Tibial artery (tissue), 4 donors: ENCODE measurements at regions not wholly inside any gene's neighbourhood (a gene's known extent, or its start where the extent isn't known, plus 50 kb on each side); places are given as distances from the start of the nearest gene placed in this dataset.

Source experiments
- DNase-seq, 2 donors: peaks; one replicate each; pipeline ENCODE4 v3.0.0-alpha.2; 2019
- H3K27ac ChIP-seq, 2 donors: fragments of 200-600 bp; sonication (generic) in 1 of 2; 1 replicate in 1 of 2; 2 replicates in 1 of 2; pipeline ENCODE4 v1.5.1; 2018 to 2019; ENCODE audit warnings: mild to moderate bottlenecking in 1 of 2
- H3K27me3 ChIP-seq, 2 donors: fragments of 200-600 bp; sonication (generic) in 1 of 2; one replicate each; pipeline versions ENCODE4 v1.5.1 to v1.6.0; 2016 to 2019
- H3K36me3 ChIP-seq, 3 donors: fragments of 200-600 bp; sonication (generic) in 2 of 3; one replicate each; pipeline ENCODE4 v1.5.1; 2016 to 2019; ENCODE audit warnings: mild to moderate bottlenecking in 2 of 3
- H3K4me1 ChIP-seq, 4 donors: fragments of 200-600 bp; sonication (generic) in 2 of 4; 1 replicate in 3 of 4; 2 replicates in 1 of 4; pipeline ENCODE4 v1.5.1; 2016 to 2019
- H3K4me3 ChIP-seq, 2 donors: fragments of 200-600 bp; sonication (generic) in 1 of 2; 1 replicate in 1 of 2; 2 replicates in 1 of 2; pipeline ENCODE4 v1.5.1; 2018 to 2019; ENCODE audit warnings: mild to moderate bottlenecking in 2 of 2
- H3K9me3 ChIP-seq, 3 donors: fragments of 200-600 bp; sonication (generic) in 1 of 3; one replicate each; pipeline ENCODE4 v1.5.1; 2016 to 2019
- intact Hi-C: fragments of 100-400 bp; cut with DNase I; formaldehyde crosslinking; loops from one replicate; pipeline ENCODE4 v1.15.0; 2023; ENCODE audit warnings: low total_unique reads
- TF ChIP-seq, protein P1 (sequence below), 2 experiments: fragments of 200-600 bp in 1 of 2; fragments of 450-650 bp in 1 of 2; IDR thresholded peaks; one replicate each; pipeline ENCODE4 v1.5.1; 2017 to 2019; ENCODE audit warnings: antibody characterized with exemption in 2 of 2, mild to moderate bottlenecking in 1 of 2, moderate library complexity in 1 of 2

- intact Hi-C loops: no loop called here
- TF ChIP-seq, protein P1, sequence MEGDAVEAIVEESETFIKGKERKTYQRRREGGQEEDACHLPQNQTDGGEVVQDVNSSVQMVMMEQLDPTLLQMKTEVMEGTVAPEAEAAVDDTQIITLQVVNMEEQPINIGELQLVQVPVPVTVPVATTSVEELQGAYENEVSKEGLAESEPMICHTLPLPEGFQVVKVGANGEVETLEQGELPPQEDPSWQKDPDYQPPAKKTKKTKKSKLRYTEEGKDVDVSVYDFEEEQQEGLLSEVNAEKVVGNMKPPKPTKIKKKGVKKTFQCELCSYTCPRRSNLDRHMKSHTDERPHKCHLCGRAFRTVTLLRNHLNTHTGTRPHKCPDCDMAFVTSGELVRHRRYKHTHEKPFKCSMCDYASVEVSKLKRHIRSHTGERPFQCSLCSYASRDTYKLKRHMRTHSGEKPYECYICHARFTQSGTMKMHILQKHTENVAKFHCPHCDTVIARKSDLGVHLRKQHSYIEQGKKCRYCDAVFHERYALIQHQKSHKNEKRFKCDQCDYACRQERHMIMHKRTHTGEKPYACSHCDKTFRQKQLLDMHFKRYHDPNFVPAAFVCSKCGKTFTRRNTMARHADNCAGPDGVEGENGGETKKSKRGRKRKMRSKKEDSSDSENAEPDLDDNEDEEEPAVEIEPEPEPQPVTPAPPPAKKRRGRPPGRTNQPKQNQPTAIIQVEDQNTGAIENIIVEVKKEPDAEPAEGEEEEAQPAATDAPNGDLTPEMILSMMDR (IDR thresholded peaks at IDR 0.05): no peak
- Histone ChIP-seq H3K4me1 (no peaks in the 10 kb centered on the region), H3K36me3 (no peaks in the 10 kb centered on the region), H3K27me3 (no peaks in the 10 kb centered on the region), H3K9me3 (no peaks in the 10 kb centered on the region), H3K4me3 (no peak overlapping the region), H3K27ac (no peak overlapping the region)
- DNase-seq: no peak
Observed at GRCh38 chr18:60925892-60926291, 407.3 kb upstream of the CDH20 start.

- no peak for DNase-seq
- Histone ChIP-seq H3K4me3 (no peak overlapping the region), H3K9me3 (no peaks in the 10 kb centered on the region), H3K4me1 (peaks cover 0 to 2% (median 0%) of the 10 kb centered on the region in 4 donors), H3K27ac (no peak overlapping the region), H3K36me3 (no peaks in the 10 kb centered on the region), H3K27me3 (no peaks in the 10 kb centered on the region)
- TF ChIP-seq, protein P1 (IDR thresholded peaks at IDR 0.05): no peak
- intact Hi-C loops: no loop called here
Observed at GRCh38 chr18:60929966-60930365, 403.3 kb upstream of the CDH20 start.

DNA sequence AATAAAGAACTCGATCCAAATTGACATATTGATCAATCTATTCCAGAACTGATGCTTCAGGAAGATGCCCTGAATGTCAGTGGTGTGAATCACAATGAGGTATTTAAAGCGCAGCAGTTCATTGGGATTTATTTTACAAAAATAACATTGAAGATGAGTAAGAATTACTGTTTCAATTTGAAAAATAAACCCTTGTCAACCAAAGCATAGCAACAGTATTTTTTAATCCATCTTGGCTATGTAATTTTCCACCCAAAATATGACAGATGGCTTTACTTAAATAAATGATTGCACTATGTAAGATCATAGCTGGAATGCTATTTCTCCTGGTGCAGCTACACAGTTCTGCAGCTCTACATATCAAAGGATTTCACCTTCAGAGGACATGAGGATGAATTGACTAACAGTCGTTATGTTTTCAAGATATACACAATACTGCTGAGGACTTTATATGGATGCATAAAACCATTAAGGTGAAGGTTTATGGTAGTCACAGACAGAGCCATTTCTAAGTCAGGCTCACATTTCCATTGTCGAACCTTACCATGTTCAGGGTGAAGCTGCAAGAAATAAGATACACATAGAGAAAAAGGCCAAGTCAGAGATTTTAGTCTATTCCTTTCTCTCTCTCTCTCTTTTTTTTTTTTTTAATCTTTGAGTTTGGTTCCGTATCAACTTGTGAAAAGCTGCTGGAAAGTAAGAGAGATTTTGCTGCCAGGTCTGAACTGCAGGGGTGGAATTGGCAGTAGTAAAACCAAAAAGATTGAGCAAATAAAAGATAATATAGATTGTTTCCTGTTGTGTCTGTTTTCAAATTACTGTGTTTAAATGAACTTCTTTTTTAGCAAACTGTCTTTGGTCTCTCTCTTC, 398.0 kb upstream of the CDH20 start:
- Histone ChIP-seq H3K27me3 (no peaks in the 10 kb centered on the region), H3K27ac (no peak overlapping the region), H3K4me3 (no peak overlapping the region), H3K36me3 (no peaks in the 10 kb centered on the region), H3K4me1 (peaks cover 0 to 2% (median 0%) of the 10 kb centered on the region in 4 donors), H3K9me3 (no peaks in the 10 kb centered on the region)
- no peak for DNase-seq
- intact Hi-C loops: no loop called here
- TF ChIP-seq, protein P1 (IDR thresholded peaks at IDR 0.05): no peak

- TF ChIP-seq, protein P1 (IDR thresholded peaks at IDR 0.05): no peak
- Histone ChIP-seq H3K27me3 (no peaks in the 10 kb centered on the region), H3K4me1 (peaks cover 0 to 2% (median 0%) of the 10 kb centered on the region in 4 donors), H3K36me3 (no peaks in the 10 kb centered on the region), H3K9me3 (no peaks in the 10 kb centered on the region), H3K4me3 (no peak overlapping the region), H3K27ac (no peak overlapping the region)
- no peak for DNase-seq
- intact Hi-C loops: no loop called here
Observed at GRCh38 chr18:60936101-60936500, 397.1 kb upstream of the CDH20 start.

DNA sequence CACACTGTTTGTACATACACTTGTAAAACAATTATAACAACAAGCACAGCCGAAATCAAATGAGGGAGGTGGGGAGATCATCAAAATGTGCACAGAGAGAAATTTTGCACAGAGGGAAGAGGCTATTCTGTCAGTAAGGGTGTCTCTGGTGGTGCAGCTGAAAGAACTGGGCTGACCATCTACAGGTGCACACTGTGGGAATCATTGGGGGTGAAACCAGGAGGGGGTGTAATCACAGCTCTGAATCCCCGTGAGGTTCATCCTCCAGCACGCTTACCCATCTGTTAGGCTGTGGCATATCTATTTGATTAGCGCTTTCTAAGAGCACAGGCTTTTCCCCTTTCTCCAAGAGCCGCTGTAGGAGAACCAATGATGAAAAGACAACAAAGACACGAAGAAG, 389.9 kb upstream of the CDH20 start:
- H3K4me1 ChIP-seq: no peaks in the 10 kb centered on the region
- no peaks in the 10 kb centered on the region for H3K36me3 ChIP-seq
- intact Hi-C loops: no loop called here
- TF ChIP-seq, protein P1 (IDR thresholded peaks at IDR 0.05): no peak
- H3K9me3 ChIP-seq: no peaks in the 10 kb centered on the region
- no peak for DNase-seq
- H3K27me3 ChIP-seq: no peaks in the 10 kb centered on the region
- no peak overlapping the region for H3K27ac ChIP-seq
- no peak overlapping the region for H3K4me3 ChIP-seq
